Kidney capillary endothelial cell (primary cell): ENCODE measurements at regions not wholly inside any gene's neighbourhood (a gene's known extent, or its start where the extent isn't known, plus 50 kb on each side); places are given as distances from the start of the nearest gene placed in this dataset.
"Not testable (repeated sequence)": the region's sequence is repeated elsewhere in the genome, so short reads cannot be mapped to it uniquely, and the experiment has no call there.

Experiments
- DNase-seq: peaks from one replicate; pipeline ENCODE4 v3.0.0-alpha.2; 2018; ENCODE audit warnings: low spot score

- no peak for DNase-seq
Measured at GRCh38 chr13:72585254-72585653, 142.2 kb downstream of the MZT1 start.

- no peak for DNase-seq
Measured at GRCh38 chr13:72571191-72571590, 156.2 kb downstream of the MZT1 start.

DNA sequence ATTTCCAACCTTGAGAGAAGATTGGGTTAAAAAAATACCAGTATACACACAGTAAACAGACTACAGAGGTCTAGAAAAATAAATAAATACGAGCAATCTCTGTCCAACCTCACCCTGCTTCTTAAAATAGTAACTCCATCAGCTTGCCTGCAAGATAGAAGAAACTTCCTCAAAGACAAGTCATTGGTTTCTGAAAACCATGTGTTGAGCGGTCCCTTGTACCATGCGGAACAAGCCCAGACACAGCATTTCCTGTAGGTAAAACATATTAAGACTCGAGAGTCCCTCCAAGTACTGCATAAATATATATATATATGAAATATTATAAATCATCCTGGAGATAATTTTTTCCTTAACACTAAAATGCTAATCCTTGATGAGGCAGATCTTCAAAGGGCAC is 157.4 kb downstream of the MZT1 start:
- no peak for DNase-seq

- DNase-seq = no peak
Measured at GRCh38 chr13:72567566-72567965, 159.9 kb downstream of the MZT1 start.

DNA sequence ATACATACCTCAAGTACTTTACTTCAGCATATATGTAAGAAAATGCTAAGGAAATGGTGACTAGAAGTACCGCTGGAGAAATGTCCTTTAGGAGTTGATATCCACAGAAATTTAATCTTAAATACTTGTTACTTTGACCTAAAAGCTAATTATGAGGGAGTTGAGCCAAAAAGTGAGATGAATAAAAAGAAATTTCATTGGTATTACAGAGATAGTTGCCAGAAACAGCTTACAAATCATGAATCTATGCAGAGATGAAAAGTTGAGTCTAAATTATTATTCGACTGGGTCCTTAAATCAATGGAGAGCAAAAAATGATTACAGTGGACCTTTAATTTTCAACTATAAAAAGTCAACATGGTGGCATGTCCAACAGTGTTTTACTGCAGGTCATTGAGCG is 160.9 kb downstream of the MZT1 start:
- DNase-seq = no peak

- DNase-seq = peak; percentile 40
Measured at GRCh38 chr13:72565893-72566292, 161.5 kb downstream of the MZT1 start.

DNA sequence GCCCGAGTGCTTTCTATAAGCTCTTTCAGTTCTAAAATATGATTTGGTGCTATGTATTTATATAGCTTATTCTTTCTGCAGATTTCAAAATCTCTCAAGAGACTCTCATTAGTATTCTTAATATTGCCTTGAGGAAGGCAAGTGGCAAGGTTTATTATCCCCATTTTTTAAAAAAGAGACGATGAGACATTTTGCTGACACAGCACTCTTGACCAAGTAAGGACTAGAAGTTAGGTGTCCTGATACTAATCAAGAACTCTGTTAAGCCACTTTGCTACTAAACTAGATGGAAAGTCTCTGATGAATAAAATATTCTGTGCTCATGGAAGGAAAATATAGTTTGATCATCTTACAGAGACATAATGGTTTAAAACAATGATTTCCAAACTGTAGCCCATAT is 164.7 kb downstream of the MZT1 start:
- DNase-seq = no peak

GRCh38 chr13:72561791-72562190 is 165.6 kb downstream of the MZT1 start:
- no peak for DNase-seq

DNA sequence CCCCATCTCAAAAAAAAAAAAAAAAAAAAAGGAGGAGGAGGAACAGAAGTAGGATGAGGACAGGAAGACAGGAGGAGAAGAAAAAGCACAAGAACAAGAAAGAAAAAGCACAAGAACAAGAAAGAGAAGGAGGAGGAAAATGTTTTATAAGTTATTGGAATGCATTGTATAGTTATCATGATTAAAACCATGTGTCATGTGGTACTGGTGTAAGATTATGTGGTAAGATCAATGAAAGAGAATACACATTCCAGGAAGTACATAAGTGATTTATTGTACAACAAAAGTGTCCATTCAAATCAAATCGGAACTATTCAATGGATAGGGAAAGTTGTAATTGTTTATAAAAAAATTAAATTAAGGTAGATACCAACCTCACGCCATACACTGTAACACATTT is 167.7 kb downstream of the MZT1 start:
- no peak for DNase-seq

DNA sequence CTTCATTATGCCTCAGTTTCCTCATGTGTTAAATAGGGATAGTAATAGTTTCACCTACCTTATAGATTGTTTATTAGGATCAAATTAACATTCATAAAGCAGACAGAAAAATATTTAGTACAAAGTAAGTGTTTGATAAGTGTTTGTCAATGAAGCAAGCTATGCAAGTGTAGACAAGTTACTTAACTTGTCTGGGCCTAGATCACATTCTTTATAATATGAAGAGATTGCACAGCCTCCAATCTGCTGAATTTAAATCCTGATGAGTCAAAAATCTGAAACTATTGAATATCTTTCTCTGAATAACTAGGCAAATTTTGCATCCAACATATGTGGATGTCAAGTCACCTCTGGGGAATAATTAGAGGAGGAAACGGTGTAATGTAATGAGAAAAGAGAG is 170.5 kb downstream of the MZT1 start:
- DNase-seq = no peak

- DNase-seq = no peak
Measured at GRCh38 chr13:72555601-72556000, 171.8 kb downstream of the MZT1 start.

- no peak for DNase-seq
Measured at GRCh38 chr13:72552731-72553130, 174.7 kb downstream of the MZT1 start.

- not testable (repeated sequence) for DNase-seq
Measured at GRCh38 chr13:72545895-72546294, 181.5 kb downstream of the MZT1 start.

- no peak for DNase-seq
Measured at GRCh38 chr13:72545030-72545719, 182.3 kb downstream of the MZT1 start.

DNA sequence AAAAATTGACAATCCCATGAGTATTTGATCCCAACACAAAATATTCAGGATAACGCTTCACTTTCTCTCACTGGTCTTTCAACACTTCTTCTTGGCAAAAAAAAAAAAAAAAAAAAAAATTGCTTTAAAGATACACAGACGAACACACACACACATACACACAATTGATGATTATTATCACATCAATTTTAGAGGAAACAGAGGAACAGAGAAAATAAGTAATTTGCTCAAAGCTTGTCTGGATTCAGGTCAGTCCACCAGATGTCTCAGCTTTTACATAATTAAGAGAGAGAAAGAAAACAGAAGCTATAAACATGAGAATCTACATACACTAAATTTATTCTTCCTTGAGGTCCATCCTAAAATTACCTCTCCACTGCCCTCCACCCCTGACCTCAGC is 183.4 kb downstream of the MZT1 start:
- DNase-seq = no peak

GRCh38 chr13:72542241-72542640 is 185.2 kb downstream of the MZT1 start:
- no peak for DNase-seq

DNA sequence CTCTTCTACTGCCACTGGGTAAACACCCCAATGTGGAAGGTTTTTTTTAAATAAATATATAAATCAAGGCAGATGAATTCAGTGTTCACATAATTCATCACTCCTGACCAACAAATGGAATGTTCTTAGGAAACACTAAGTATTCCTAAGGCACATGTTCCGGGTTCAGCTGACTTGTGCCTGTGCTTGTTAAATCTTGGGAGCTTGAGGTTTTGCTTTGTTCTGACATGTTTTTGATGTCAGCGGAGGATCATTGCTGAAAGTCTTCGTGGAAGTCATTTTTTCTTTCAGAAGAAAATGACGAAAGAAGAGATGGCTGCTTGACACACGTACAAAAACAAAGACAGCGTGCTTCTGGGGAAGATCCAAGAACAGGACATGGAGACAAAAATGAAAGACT is 185.8 kb downstream of the MZT1 start:
- no peak for DNase-seq

DNA sequence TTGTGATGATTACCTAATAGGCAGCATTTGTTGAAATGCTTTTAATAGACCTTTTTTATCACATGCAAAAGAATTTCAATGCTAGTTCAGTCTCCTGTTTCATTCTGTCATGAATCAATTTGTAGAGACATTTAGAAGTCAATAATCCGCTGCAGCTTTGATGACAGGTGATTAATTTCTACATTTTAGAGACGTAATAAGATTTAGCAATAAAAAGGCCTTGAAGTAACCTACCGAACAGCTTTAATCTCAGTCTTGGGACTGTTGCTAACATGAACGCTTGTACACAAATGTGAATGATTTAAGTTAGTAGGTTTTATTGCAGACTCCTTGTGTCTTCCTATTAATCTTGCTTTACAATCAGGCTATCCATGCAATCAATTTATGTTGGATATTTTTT is 186.5 kb downstream of the MZT1 start:
- DNase-seq = no peak

DNA sequence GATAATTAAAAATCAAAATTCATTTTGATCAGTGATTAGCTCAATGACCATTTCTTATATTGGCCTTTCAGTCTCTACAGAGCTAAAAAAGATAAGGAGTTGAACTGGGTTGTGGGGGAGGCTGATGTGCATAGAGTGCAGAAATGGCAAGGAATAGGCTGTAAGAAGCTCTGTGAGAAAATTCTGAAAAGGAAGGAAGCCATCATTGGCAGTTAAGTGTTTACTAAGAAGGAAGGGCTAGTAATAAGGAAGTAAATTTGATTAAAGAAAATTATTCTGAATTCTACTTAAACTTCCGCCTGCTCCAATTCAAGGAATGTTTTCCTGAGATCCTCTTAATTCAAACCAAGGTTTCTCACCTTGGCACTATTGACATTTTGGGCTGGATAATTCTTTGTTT is 187.5 kb downstream of the MZT1 start:
- no peak for DNase-seq

- no peak for DNase-seq
Measured at GRCh38 chr13:72537782-72538181, 189.6 kb downstream of the MZT1 start.

GRCh38 chr13:72537395-72537780 is 190.0 kb downstream of the MZT1 start:
- no peak for DNase-seq

GRCh38 chr13:72536714-72537394 is 190.6 kb downstream of the MZT1 start:
- DNase-seq = no peak

GRCh38 chr13:72534951-72535640 is 192.3 kb downstream of the MZT1 start:
- DNase-seq = no peak
